ENCODE measurements at regions not wholly inside any gene's neighbourhood (a gene's known extent, or its start where the extent isn't known, plus 50 kb on each side); places are given as distances from the start of the nearest gene placed in this dataset.

- ATAC-seq, result no peak
- TF ChIP-seq TCF4 (CRISPR knock-in tag; IDR thresholded peaks at IDR 0.05; ENCODE audit: borderline replicate concordance) (no peak), ZFP30 (CRISPR knock-in tag; IDR thresholded peaks at IDR 0.05) (no peak), POU6F1 (CRISPR knock-in tag; IDR thresholded peaks at IDR 0.05; ENCODE audit: borderline replicate concordance, low read depth) (no peak), BACH2 (CRISPR knock-in tag; IDR thresholded peaks at IDR 0.05; ENCODE audit: borderline replicate concordance) (no peak), ZNF70 (CRISPR knock-in tag; IDR thresholded peaks at IDR 0.05) (no peak), TSHZ2 (CRISPR knock-in tag; IDR thresholded peaks at IDR 0.05) (no peak), GLIS3 (CRISPR knock-in tag; IDR thresholded peaks at IDR 0.05) (no peak), ZNF565 (CRISPR knock-in tag; conservative IDR thresholded peaks at IDR 0.05; ENCODE audit: low read depth) (no peak), ZC3H10 (CRISPR knock-in tag; IDR thresholded peaks at IDR 0.05) (no peak), CSRNP3 (CRISPR knock-in tag; IDR thresholded peaks at IDR 0.05) (no peak), OSR1 (CRISPR knock-in tag; IDR thresholded peaks at IDR 0.05) (no peak), PATZ1 (CRISPR knock-in tag; IDR thresholded peaks at IDR 0.05; ENCODE audit: borderline replicate concordance) (no peak), SNAI2 (CRISPR knock-in tag; IDR thresholded peaks at IDR 0.05) (no peak), PPARA (CRISPR knock-in tag; IDR thresholded peaks at IDR 0.05; ENCODE audit: borderline replicate concordance) (no peak), ISL1 (CRISPR knock-in tag; IDR thresholded peaks at IDR 0.05) (no peak)
These were observed 116.1 kb upstream of the DPT start for GRCh38 chr1:168845140-168845539.

- no peak for ATAC-seq
- TF ChIP-seq ESRRG (CRISPR knock-in tag; IDR thresholded peaks at IDR 0.05), result no peak
- TF ChIP-seq ZC3H10 (CRISPR knock-in tag; IDR thresholded peaks at IDR 0.05), result no peak
- TF ChIP-seq PATZ1 (CRISPR knock-in tag; IDR thresholded peaks at IDR 0.05; ENCODE audit: borderline replicate concordance), result no peak
- no peak for TF ChIP-seq ZNF8 (CRISPR knock-in tag; IDR thresholded peaks at IDR 0.05)
- TF ChIP-seq SNAI2 (CRISPR knock-in tag; IDR thresholded peaks at IDR 0.05), result no peak
- no peak for TF ChIP-seq RARB (CRISPR knock-in tag; IDR thresholded peaks at IDR 0.05)
- TF ChIP-seq CSDC2 (CRISPR knock-in tag; IDR thresholded peaks at IDR 0.05), result no peak
- TF ChIP-seq POU6F1 (CRISPR knock-in tag; IDR thresholded peaks at IDR 0.05; ENCODE audit: borderline replicate concordance, low read depth), result no peak
- TF ChIP-seq CSRNP3 (CRISPR knock-in tag; IDR thresholded peaks at IDR 0.05), result no peak
- no peak for TF ChIP-seq ARNTL (CRISPR knock-in tag; IDR thresholded peaks at IDR 0.05; ENCODE audit: borderline replicate concordance, low read depth)
- no peak for TF ChIP-seq ZFP30 (CRISPR knock-in tag; IDR thresholded peaks at IDR 0.05)
- no peak for TF ChIP-seq GLIS3 (CRISPR knock-in tag; IDR thresholded peaks at IDR 0.05)
- no peak for TF ChIP-seq ISL1 (CRISPR knock-in tag; IDR thresholded peaks at IDR 0.05)
- no peak for TF ChIP-seq BACH2 (CRISPR knock-in tag; IDR thresholded peaks at IDR 0.05; ENCODE audit: borderline replicate concordance)
- no peak for TF ChIP-seq PPARA (CRISPR knock-in tag; IDR thresholded peaks at IDR 0.05; ENCODE audit: borderline replicate concordance)
- TF ChIP-seq TOX (CRISPR knock-in tag; IDR thresholded peaks at IDR 0.05; ENCODE audit: borderline replicate concordance), result no peak
- TF ChIP-seq ZFP3 (CRISPR knock-in tag; IDR thresholded peaks at IDR 0.05), result no peak
- no peak for TF ChIP-seq ZNF565 (CRISPR knock-in tag; conservative IDR thresholded peaks at IDR 0.05; ENCODE audit: low read depth)
These were observed 119.0 kb upstream of the DPT start for GRCh38 chr1:168848051-168848450.
